ENCODE measurements at regions not wholly inside any gene's neighbourhood (a gene's known extent, or its start where the extent isn't known, plus 50 kb on each side); places are given as distances from the start of the nearest gene placed in this dataset.

GRCh38 chr6:47360388-47360787, 50.7 kb upstream of the TNFRSF21 start:
- DNase-seq, result no peak

GRCh38 chr6:47362857-47363461, 53.3 kb upstream of the TNFRSF21 start:
- DNase-seq, result no peak

- DNase-seq, result no peak
These were observed 54.0 kb upstream of the TNFRSF21 start for GRCh38 chr6:47363736-47364135.

- no peak for DNase-seq
These were observed 56.7 kb upstream of the TNFRSF21 start for GRCh38 chr6:47366335-47366890.

GRCh38 chr6:47371139-47371869, 61.6 kb upstream of the TNFRSF21 start:
- DNase-seq, result no peak

- DNase-seq, result no peak
These were observed 62.2 kb upstream of the TNFRSF21 start for GRCh38 chr6:47371870-47372255.

- no peak for DNase-seq
These were observed 62.6 kb upstream of the TNFRSF21 start for GRCh38 chr6:47372318-47372717.

GRCh38 chr6:47375426-47375825, 65.7 kb upstream of the TNFRSF21 start:
- DNase-seq, result no peak

GRCh38 chr6:47376930-47377329, 67.2 kb upstream of the TNFRSF21 start:
- no peak for DNase-seq

- no peak for DNase-seq
These were observed 68.3 kb upstream of the TNFRSF21 start for GRCh38 chr6:47377971-47378370.

- DNase-seq, result no peak
These were observed 69.6 kb upstream of the TNFRSF21 start for GRCh38 chr6:47379328-47379727.

GRCh38 chr6:47380251-47380650, 70.5 kb upstream of the TNFRSF21 start:
- DNase-seq, result no peak

GRCh38 chr6:47381036-47381435, 71.3 kb upstream of the TNFRSF21 start:
- DNase-seq, result no peak

- DNase-seq, result no peak
These were observed 73.7 kb upstream of the TNFRSF21 start for GRCh38 chr6:47383360-47383759.

GRCh38 chr6:47391675-47392074, 82.0 kb upstream of the TNFRSF21 start:
- DNase-seq, result no peak

GRCh38 chr6:47392251-47392650, 82.5 kb upstream of the TNFRSF21 start:
- DNase-seq, result no peak

GRCh38 chr6:47396401-47397069, 81.1 kb upstream of the CD2AP start:
- no peak for DNase-seq

- DNase-seq, result no peak
These were observed 77.0 kb upstream of the CD2AP start for GRCh38 chr6:47400581-47400980.

GRCh38 chr6:47402081-47402480, 75.5 kb upstream of the CD2AP start:
- DNase-seq, result no peak

- no peak for DNase-seq
These were observed 74.5 kb upstream of the CD2AP start for GRCh38 chr6:47403056-47403455.

- no peak for DNase-seq
These were observed 73.8 kb upstream of the CD2AP start for GRCh38 chr6:47403801-47404200.

- DNase-seq, result no peak
These were observed 73.2 kb upstream of the CD2AP start for GRCh38 chr6:47404435-47404834.

GRCh38 chr6:47405273-47405672, 72.3 kb upstream of the CD2AP start:
- no peak for DNase-seq
